Central memory CD4-positive, alpha-beta T cell (primary cell): ENCODE measurements at regions not wholly inside any gene's neighbourhood (a gene's known extent, or its start where the extent isn't known, plus 50 kb on each side); places are given as distances from the start of the nearest gene placed in this dataset.

Experiments used
- DNase-seq: peaks from one replicate; pipeline ENCODE4 v3.0.0; 2022

DNA sequence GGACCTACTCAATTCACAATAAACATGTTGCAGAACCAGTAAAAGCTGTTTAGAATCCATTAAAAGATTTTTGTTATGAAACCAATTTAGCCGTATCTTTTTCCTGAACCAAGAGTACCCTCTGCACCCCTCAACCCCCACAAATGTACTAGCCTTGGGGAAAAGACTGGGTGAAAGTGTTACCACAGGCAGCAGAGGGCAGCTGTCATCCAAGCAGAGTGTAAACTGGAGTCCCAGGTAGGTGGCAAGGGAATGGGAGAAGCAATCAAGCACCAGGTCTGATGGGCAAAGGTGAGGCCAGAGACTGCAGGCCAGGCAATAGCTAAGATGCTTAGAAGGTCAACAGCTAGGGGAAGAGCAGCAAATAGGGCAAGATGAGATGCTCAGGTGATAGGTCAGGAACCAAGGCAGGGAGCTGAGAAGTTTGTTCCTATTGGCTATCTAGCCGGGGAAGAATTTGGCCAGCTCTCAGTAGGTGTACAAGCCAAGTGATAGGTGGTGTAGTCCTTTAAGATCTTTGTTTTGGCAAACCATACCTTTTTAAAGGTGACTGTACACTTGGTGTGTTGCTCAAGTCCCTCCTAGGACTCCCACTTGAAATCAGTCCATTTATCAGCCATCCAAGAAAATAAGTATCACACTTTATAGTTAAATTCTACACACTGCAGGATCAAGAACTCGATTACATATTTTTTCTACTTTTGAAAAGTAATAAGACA is 77.8 kb upstream of the CCDC112 start:
- DNase-seq = no peak

DNA sequence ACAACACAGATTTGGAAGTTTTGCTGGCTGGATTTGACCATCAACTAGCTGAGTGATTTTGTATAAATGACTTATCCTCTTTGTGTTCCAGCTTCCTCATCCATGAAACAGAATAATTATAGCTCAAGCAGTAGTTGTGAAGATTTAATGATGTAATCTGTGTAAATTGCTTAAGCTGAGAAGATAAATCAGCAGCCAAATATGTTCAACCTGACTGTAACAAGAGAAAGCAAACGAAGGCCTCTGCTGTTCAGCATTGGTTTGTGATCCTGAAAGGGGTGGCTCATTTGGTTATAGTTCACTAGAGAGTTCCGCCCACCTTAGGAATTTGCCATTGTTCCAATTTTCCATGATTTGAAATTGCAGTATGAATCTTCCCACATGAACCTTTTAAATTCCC is 75.7 kb upstream of the CCDC112 start:
- DNase-seq = no peak

DNA sequence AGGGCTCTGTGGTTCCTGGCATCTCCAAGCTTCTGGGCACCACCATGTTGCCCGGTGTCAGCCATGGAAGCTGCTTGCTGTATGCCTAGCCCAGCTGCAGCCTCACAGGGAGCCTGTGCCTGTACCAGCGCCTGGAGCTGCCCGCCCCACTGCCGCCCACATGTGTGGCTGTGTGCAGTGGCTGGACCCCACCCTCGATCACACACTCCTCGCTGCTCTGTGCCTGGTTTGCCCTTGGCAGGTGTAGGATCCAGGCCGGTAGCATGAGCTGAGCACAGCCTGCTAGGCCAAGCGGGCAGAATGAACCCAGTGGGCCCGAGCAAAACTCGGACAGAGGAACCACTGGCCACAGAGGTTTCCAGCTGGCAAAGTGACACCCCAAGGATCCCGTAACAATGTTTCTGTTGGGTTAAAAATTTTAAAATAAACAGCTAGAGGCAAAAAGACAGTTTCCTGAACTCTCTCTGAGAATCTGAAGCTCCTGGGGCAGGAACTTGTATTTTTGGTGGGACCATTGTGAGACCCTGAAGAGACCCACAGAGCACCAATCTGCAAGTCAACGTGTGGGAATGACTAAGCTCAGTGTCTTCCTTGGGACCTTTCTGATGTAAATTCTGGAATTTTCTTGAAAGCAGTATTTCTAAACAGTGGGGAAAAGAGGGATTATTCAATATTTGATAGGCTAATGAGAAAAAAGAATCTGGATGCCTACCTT is 73.1 kb upstream of the CCDC112 start:
- no peak for DNase-seq

DNA sequence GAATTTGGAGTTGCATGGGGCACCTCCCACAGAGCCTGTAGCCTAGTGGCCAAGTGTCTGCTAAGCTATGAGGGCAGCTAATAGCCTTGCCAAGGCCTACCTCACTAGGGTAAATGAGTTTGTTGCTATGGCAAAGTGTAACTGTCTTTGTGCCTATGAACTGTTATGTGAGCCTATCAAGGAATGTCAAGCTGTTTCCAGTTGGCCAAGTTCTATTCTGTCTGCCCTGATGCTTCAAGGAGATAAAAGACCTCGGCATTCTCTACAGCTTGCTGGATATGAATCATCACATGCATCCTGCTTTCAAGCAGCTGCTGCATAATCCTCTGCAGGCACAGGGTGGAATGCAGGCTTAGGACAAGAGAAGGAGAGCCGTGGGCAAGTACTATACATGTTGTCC is 69.8 kb upstream of the CCDC112 start:
- DNase-seq = no peak

DNA sequence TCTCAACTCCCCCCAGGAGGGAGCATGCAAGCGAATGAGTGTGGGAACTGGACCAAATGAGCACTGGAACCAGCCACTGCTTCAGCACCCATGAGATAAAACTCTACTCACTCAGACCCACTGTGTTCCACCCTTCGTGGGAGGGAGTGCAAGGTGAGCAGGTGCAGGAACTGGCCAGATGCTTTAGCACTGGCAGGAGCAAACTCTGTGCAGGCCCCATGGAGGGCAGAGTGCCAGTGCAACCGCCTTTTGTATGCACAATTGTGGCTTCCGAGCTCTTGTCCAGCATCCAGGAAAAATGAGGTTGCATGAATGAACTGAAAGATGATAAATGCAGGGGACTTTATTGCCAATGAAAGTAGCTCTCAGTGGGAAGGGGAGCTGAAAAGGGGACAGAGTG is 67.4 kb upstream of the CCDC112 start:
- no peak for DNase-seq

DNA sequence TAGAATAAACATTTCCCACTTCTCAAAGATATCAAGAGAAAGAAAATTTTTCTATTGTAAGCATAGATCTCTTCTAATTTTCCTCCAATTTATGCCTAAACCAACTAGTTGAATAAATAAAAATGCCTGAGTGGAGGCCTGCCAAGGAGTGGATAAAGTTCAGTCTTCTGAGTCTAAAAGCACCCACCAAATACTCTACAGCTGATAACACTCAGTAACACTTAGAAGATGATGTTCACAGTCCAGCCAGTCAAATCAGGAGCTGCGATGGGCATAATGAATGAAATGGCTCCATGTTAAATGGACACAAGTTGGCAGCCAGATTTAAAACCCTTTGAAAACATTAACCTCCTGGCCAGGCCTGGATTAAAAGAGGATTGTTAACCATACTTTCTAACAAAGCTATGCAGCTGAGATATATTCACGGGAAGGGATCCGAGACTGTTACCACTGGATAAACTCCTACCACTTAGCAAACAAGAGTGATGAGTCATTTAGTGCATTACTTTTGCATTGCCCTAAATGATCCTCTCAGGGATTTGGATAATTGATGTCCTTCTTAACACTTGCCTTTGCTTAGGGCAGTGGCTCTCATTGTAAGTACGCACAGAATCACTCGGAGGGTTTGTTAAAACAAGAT is 63.7 kb upstream of the CCDC112 start:
- DNase-seq = no peak

DNA sequence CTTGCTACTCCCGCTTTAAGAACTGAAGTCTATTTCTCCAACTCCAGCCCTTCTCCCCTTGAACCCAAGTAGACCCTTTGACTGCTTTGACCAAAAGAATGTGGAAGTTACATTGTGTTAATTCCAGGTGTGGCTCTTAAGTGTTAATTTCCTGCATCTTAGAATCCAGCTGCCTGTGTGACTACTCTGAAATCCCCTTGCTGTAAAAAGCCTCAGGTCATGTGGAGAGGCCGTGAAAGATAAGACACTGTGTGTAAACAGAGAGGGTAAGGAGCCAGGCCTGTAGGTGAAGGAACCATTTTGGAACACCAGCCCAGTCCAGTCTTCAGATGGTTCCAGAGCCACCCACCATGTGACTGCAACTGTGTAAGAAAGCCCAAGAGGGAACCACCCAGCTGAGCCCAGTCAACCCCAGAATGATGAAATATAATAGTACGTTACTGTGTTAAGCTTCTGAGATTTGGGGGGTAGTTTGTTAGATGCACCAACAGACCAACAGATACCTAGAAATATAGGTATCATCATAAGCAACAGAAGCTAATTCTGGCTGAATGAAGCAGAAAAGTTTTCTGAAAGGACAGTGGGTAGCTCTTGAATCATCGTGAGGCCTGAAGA is 59.4 kb upstream of the CCDC112 start:
- no peak for DNase-seq

DNA sequence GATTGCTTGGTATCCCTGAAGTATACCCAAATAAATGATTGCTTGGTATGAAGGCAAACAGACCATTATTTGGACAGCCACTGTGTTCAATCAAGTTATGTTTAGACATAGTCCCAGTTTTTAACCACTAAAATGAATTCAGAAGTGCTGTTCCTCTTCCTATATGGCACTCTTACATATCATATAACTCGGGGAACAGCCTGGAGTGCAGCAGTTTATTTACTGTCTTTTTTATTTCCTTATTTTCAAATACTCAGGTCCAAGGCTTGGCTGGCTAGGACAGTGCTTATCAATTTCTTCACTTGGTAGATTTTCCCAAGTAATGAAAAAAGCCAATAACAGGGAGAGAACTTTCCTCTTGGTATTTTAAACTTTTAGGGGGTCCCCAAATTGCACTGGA is 58.6 kb upstream of the CCDC112 start:
- no peak for DNase-seq

DNA sequence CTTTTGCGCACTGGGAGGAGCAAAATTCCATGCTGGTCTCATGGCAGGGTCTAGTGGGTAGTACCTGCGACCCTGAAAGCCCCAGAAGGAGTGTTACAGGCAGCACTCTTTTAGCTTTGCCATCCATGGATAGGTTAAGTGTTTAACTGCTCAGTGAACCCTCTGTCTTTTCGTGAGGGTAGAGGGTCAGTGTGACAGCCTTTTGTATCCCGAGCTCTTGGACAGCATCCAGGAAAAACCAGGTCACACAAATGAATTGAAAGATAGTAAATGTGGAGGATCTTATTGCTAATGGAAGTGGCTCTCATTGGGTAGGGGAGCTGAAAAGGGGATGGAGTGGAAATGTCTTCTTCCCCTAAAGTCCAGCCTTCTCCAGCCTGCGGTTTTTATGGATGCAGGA is 57.8 kb upstream of the CCDC112 start:
- DNase-seq = no peak

DNA sequence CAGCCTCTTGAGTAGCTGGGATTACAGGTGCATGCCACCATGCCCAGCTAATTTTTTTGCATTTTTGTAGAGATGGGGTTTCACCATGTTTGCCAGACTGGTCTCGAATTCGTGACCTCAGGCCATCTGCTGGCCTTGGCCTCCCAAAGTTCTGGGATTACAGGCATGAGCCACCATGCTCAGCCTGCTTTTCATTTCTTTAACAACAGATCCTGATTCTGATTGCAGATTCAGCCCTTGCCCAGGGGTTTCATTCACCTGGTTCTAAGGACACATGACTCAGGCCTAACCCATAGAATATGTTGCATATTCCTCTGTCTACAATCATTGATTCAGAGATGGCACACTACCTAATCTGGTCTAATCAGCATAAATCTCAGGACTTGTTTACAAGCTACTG is 56.1 kb upstream of the CCDC112 start:
- no peak for DNase-seq

DNA sequence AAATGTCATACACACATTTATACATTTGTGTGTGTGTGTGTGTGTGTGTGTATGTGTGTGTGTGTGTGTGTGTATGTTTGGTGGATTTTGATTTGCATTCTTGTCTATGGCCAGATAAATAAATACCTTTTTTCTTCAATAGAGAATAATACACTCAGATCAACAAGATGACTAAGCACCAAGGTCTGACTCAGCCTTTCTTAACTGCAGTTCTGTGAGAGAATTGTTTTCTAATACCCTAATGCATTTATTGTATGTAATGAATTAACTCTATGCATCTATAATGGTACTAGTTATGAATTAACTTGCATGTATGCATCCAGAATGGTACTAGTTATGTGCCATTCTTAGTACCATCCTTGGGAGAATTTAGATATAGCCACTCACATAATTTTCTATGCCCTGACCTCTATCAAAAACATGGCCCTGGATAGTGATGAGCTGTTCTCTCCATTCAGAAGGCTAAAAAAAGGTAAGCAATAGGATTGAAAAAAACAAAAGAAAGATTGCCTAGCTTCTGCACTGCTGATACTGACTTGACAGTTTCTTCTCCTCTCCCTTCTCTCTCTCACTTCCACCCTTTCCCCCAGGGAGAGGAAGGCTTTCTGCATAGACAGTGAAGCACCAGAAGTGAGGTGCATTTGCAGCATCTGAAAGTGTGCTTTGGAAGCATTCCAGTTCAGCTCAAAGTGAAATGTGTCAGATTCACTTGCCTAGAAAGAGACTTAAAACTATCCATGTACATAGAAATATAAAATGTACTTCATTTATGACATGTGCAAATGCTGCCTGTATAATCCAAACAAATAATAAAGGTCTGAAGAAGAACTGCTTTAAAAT is 55.1 kb upstream of the CCDC112 start:
- DNase-seq = no peak

DNA sequence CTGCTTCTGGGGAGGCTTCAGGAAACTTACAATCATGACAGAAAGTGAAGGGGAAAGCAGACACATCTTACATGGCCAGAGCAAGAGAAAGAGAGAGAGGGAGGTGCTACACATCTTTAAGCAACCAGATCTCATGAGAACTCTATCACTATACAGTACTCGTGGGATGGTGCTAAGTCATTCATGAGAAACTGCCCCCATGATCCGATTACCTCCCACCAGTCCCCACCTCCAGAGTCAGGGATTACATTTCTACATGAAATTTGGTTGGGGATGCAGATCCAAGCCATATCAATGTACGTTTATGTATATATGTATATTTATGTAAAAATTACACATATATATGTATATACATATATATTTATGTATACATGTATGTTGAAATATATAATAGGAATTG is 54.4 kb upstream of the CCDC112 start:
- no peak for DNase-seq

DNA sequence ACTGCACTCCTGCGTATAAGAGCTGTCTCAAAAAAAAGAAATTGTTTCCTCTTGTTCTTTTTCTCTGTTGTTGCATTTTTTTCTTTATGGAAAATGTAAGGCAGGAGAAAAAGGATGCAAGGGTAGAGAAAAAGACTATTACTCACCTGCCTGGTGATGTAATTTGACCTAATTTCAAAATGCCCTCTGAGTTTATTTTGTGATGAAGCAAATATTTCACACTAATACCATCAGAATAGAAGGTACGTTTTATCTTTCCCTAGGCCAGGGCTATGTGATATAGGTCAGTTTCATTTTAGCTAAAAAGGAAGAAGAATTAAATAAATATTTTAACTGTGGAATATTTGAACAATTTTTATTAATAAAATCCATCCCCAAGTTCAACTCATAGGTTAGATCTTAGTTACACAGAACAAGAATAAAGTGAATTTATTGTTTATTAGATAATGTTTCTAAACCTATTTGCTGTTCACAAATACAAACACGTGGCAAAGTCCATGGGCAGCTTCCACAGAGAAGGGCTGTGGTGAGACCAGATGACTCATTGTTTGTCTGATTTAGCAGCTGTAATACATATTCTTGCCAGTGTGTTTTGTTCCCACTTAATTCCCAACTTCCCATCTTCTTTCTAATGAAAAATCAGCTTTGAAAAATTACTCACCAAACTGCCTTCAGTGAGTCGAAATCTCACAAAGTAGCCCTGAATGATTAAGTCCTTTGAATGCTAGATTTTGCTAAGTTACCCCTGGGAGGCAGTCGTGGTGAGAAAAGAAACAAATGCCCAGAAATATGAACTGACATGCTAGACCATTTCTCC is 52.8 kb upstream of the CCDC112 start:
- DNase-seq = no peak

DNA sequence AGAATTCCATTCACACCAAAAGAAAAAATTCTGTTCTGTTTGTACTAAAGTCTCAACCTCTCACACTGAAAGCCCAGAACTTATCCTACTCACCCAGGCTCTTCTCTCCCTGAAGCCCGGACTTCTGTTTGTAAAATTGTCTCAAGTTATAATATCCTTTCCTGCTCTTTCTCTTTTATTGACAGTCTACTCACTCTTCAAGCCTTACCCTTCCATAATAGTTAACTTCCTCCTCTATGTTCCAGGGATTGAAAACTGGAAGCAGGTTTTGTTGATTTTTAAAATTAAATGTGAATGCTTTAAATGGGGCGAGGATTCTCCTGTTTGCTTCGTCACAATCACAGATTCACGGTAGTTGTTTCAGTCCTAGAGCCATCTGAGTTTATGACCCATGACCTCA is 51.7 kb upstream of the CCDC112 start:
- DNase-seq = no peak
